CD4-positive, alpha-beta memory T cell (primary cell): ENCODE measurements at regions not wholly inside any gene's neighbourhood (a gene's known extent, or its start where the extent isn't known, plus 50 kb on each side); places are given as distances from the start of the nearest gene placed in this dataset.

Experiments
- CTCF ChIA-PET: fragments of 350-600 bp; sonication (Branson Sonifier 250); formaldehyde crosslinking; loops from one replicate; lab custom pipeline; 2021; ENCODE audit warnings: inconsistent platforms; ENCODE audit not compliant: partially characterized antibody; lab: Charles Lee
- POLR2A ChIA-PET: fragments of 350-600 bp; sonication (Branson Sonifier 250); formaldehyde crosslinking; loops from one replicate; lab custom pipeline; 2021; ENCODE audit not compliant: partially characterized antibody; lab: Charles Lee
- DNase-seq, 5 donors: peaks; one replicate each; pipeline versions ENCODE4 v3.0.0 to v3.0.0-alpha.2; 2020 to 2022; ENCODE audit warnings: mixed read lengths in 1 of 5
- H3K27ac ChIP-seq: one replicate; pipeline ENCODE4 v1.7.0; 2013; ENCODE audit warnings: low read depth, low read length
- H3K27me3 ChIP-seq: 2 replicates; pipeline ENCODE4 v1.7.0; 2013; ENCODE audit warnings: mild to moderate bottlenecking, low read length, moderate library complexity; ENCODE audit not compliant: insufficient read depth
- H3K36me3 ChIP-seq: 2 replicates; pipeline ENCODE4 v1.7.0; 2013; ENCODE audit warnings: mild to moderate bottlenecking, low read length, moderate library complexity; ENCODE audit not compliant: insufficient read depth
- H3K4me1 ChIP-seq: 2 replicates; pipeline ENCODE4 v1.7.0; 2013; ENCODE audit warnings: mild to moderate bottlenecking, low read length, moderate library complexity; ENCODE audit not compliant: insufficient read depth
- H3K4me3 ChIP-seq, 2 donors: one replicate each; pipeline ENCODE4 v1.7.0; 2013; ENCODE audit warnings: low read length in 2 of 2, mild to moderate bottlenecking in 1 of 2
- H3K9me3 ChIP-seq, 2 donors: one replicate each; pipeline ENCODE4 v1.7.0; 2013; ENCODE audit warnings: low read length in 2 of 2, control low read depth in 1 of 2; ENCODE audit not compliant: control insufficient read depth in 1 of 2
- H3K27ac Mint-ChIP-seq, 7 donors: one replicate each; pipeline ENCODE4 v1.8.0; 2020 to 2021; ENCODE audit warnings: mixed read lengths in 7 of 7, mild to moderate bottlenecking in 6 of 7, inconsistent platforms in 3 of 7, moderate library complexity in 3 of 7
- H3K27me3 Mint-ChIP-seq, 2 donors: one replicate each; pipeline ENCODE4 v1.8.0; 2020 to 2021; ENCODE audit warnings: mixed read lengths in 2 of 2
- H3K36me3 Mint-ChIP-seq, 2 donors: one replicate each; pipeline ENCODE4 v1.8.0; 2020 to 2021; ENCODE audit warnings: mixed read lengths in 2 of 2, inconsistent platforms in 1 of 2, mild to moderate bottlenecking in 1 of 2
- H3K4me1 Mint-ChIP-seq, 4 donors: one replicate each; pipeline ENCODE4 v1.8.0; 2020 to 2021; ENCODE audit warnings: mixed read lengths in 4 of 4, mild to moderate bottlenecking in 1 of 4
- H3K4me3 Mint-ChIP-seq, 8 donors: one replicate each; pipeline ENCODE4 v1.8.0; 2020 to 2021; ENCODE audit warnings: mixed read lengths in 8 of 8, mild to moderate bottlenecking in 7 of 8, moderate library complexity in 6 of 8, inconsistent platforms in 3 of 8
- H3K9me3 Mint-ChIP-seq, 8 donors: one replicate each; pipeline ENCODE4 v1.8.0; 2020 to 2021; ENCODE audit warnings: mixed read lengths in 8 of 8, mild to moderate bottlenecking in 5 of 8, inconsistent platforms in 3 of 8, moderate library complexity in 1 of 8
- intact Hi-C: fragments of 100-400 bp; cut with micrococcal nuclease; formaldehyde crosslinking; loops from one replicate; pipeline ENCODE4 v1.15.1; 2023

- H3K4me1 ChIP-seq: no peaks in the 10 kb centered on the region
- peaks cover 8 to 17% of the 10 kb centered on the region in 2 donors for H3K27me3 Mint-ChIP-seq
- H3K27ac ChIP-seq: no peak overlapping the region
- H3K9me3 ChIP-seq: no peaks in the 10 kb centered on the region
- no peaks in the 10 kb centered on the region for H3K36me3 Mint-ChIP-seq
- no peaks in the 10 kb centered on the region for H3K4me1 Mint-ChIP-seq
- no peak overlapping the region for H3K4me3 Mint-ChIP-seq
- H3K4me3 ChIP-seq: no peak overlapping the region
- H3K36me3 ChIP-seq: no peaks in the 10 kb centered on the region
- H3K9me3 Mint-ChIP-seq: no peaks in the 10 kb centered on the region
- H3K27ac Mint-ChIP-seq: no peak overlapping the region
- no peaks in the 10 kb centered on the region for H3K27me3 ChIP-seq
- intact Hi-C loops: no loop called here
- no peak for DNase-seq
- ChIA-PET CTCF (interaction anchor here (1.7 to 15.7 kb wide), 3 partner anchors 12 to 717 kb away, joined by 7 to 311 read pairs (median 94); no protein-coding TSS in a partner anchor), POLR2A (no interaction called here)
These were observed 53.5 kb upstream of the DAPL1 start for GRCh38 chr2:158741625-158742024.

GRCh38 chr2:158742536-158742935 lies 52.6 kb upstream of the DAPL1 start:
- Mint-ChIP-seq H3K4me1 (no peaks in the 10 kb centered on the region), H3K27me3 (peaks cover 13 to 22% of the 10 kb centered on the region in 2 donors), H3K4me3 (peak overlapping the region in 1 of 8 donors; percentile 5), H3K36me3 (no peaks in the 10 kb centered on the region), H3K9me3 (no peaks in the 10 kb centered on the region), H3K27ac (no peak overlapping the region)
- DNase-seq: no peak
- no peaks in the 10 kb centered on the region for H3K9me3 ChIP-seq
- no peak overlapping the region for H3K4me3 ChIP-seq
- ChIA-PET POLR2A (no interaction called here), CTCF (interaction anchor here (1.7 to 15.7 kb wide), 3 partner anchors 11 to 718 kb away, joined by 7 to 311 read pairs (median 94); no protein-coding TSS in a partner anchor)
- H3K4me1 ChIP-seq: no peaks in the 10 kb centered on the region
- intact Hi-C loops: no loop called here
- no peaks in the 10 kb centered on the region for H3K27me3 ChIP-seq
- no peaks in the 10 kb centered on the region for H3K36me3 ChIP-seq
- H3K27ac ChIP-seq: no peak overlapping the region

- Mint-ChIP-seq H3K27ac (peak overlapping the region in 1 of 7 donors; percentile 5), H3K9me3 (no peaks in the 10 kb centered on the region), H3K36me3 (no peaks in the 10 kb centered on the region), H3K4me1 (no peaks in the 10 kb centered on the region), H3K4me3 (no peak overlapping the region), H3K27me3 (peaks cover 14 to 21% of the 10 kb centered on the region in 2 donors)
- H3K36me3 ChIP-seq: no peaks in the 10 kb centered on the region
- POLR2A ChIA-PET: no interaction called here
- CTCF ChIA-PET: interaction anchor here (1.0 to 15.7 kb wide), 4 partner anchors 10 to 719 kb away, joined by 3 to 311 read pairs (median 50); no protein-coding TSS in a partner anchor
- intact Hi-C loops: no loop called here
- no peak for DNase-seq
- H3K27ac ChIP-seq: no peak overlapping the region
- no peaks in the 10 kb centered on the region for H3K9me3 ChIP-seq
- no peaks in the 10 kb centered on the region for H3K27me3 ChIP-seq
- no peak overlapping the region for H3K4me3 ChIP-seq
- H3K4me1 ChIP-seq: no peaks in the 10 kb centered on the region
These were observed 51.7 kb upstream of the DAPL1 start for GRCh38 chr2:158743466-158743865.

GRCh38 chr2:158743879-158744278 lies 51.2 kb upstream of the DAPL1 start:
- H3K27me3 ChIP-seq: no peaks in the 10 kb centered on the region
- H3K4me1 Mint-ChIP-seq: no peaks in the 10 kb centered on the region
- H3K27ac Mint-ChIP-seq: peak overlapping the region in 1 of 7 donors; percentile 5
- no peaks in the 10 kb centered on the region for H3K9me3 ChIP-seq
- no peak overlapping the region for H3K27ac ChIP-seq
- ChIA-PET POLR2A (no interaction called here), CTCF (interaction anchor here (1.0 to 15.7 kb wide), 3 partner anchors 10 to 719 kb away, joined by 3 to 311 read pairs (median 94); no protein-coding TSS in a partner anchor)
- no peaks in the 10 kb centered on the region for H3K36me3 Mint-ChIP-seq
- no peaks in the 10 kb centered on the region for H3K4me1 ChIP-seq
- no peaks in the 10 kb centered on the region for H3K9me3 Mint-ChIP-seq
- H3K4me3 ChIP-seq: no peak overlapping the region
- intact Hi-C loops: no loop called here
- no peaks in the 10 kb centered on the region for H3K36me3 ChIP-seq
- DNase-seq: no peak
- H3K4me3 Mint-ChIP-seq: no peak overlapping the region
- peaks cover 15 to 21% of the 10 kb centered on the region in 2 donors for H3K27me3 Mint-ChIP-seq

GRCh38 chr2:158745067-158745865 lies 49.9 kb upstream of the DAPL1 start:
- ChIA-PET POLR2A (interaction anchor here (1.3 kb wide), 1 partner anchor 721 kb away, joined by 3 read pairs; no protein-coding TSS in a partner anchor), CTCF (interaction anchor here (0.7 to 15.7 kb wide), 17 partner anchors 9 to 1444 kb away, joined by 3 to 311 read pairs (median 4); no protein-coding TSS in a partner anchor)
- no peaks in the 10 kb centered on the region for H3K9me3 Mint-ChIP-seq
- H3K36me3 Mint-ChIP-seq: no peaks in the 10 kb centered on the region
- intact Hi-C loops: no loop called here
- no peak overlapping the region for H3K4me3 Mint-ChIP-seq
- no peaks in the 10 kb centered on the region for H3K4me1 ChIP-seq
- H3K27ac ChIP-seq: no peak overlapping the region
- H3K27me3 ChIP-seq: no peaks in the 10 kb centered on the region
- peak in 4 of 5 donors; percentile 20 to 32 (median 24) for DNase-seq
- no peak overlapping the region for H3K27ac Mint-ChIP-seq
- H3K27me3 Mint-ChIP-seq: peaks cover 21 to 26% of the 10 kb centered on the region in 2 donors
- no peaks in the 10 kb centered on the region for H3K4me1 Mint-ChIP-seq
- H3K9me3 ChIP-seq: no peaks in the 10 kb centered on the region
- H3K4me3 ChIP-seq: no peak overlapping the region
- H3K36me3 ChIP-seq: no peaks in the 10 kb centered on the region
